ENCODE measurements at regions not wholly inside any gene's neighbourhood (a gene's known extent, or its start where the extent isn't known, plus 50 kb on each side); places are given as distances from the start of the nearest gene placed in this dataset.
"Not testable (repeated sequence)": the region's sequence is repeated elsewhere in the genome, so short reads cannot be mapped to it uniquely, and the experiment has no call there.

DNA sequence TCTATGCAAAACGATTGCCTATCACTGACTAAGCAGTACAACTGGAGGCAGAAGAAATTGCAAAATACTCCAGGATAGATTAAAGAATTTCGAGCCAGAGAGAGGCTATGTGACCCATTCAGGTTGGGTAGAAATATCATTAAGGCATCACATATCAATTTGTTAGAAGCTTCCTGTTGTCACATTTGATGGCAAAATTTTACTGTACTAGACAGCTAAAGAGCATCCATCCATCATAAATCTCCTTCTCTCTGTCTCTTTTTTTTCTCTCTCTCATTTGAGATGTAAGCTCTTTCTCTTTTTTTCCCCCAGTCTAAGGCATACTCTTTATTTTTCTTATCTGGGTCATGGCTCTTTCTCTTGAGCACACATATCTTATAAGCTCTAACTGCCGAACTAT is 155.7 kb downstream of the EVA1A start:
- Histone ChIP-seq H3K4me3 (no peak overlapping the region), H3K36me3 (no peaks in the 10 kb centered on the region), H3K9me3 (no peaks in the 10 kb centered on the region), H3K27me3 (no peaks in the 10 kb centered on the region)
- no peak for DNase-seq

DNA sequence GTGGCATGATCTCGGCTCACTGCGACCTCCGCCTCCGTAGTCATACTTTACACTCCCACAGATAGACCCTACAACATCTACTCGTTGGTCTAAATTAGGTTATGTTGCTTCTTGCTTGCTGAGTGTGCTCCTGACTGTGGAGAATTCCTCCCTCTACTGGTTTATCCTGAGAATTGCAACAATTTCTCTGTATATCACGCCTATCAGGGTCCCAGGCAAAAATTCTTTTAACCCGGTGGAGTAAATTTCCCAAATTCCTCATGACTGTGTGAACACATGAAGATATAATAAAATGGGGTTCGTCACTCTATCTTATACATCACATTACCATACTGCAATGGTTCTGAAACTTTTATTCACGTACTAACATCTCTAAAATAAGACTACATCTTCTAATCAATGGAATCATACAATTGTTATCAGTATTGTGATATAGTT is 156.7 kb downstream of the EVA1A start:
- H3K4me3 ChIP-seq: no peak overlapping the region
- no peak for DNase-seq
- no peaks in the 10 kb centered on the region for H3K36me3 ChIP-seq
- no peaks in the 10 kb centered on the region for H3K9me3 ChIP-seq
- H3K27me3 ChIP-seq: no peaks in the 10 kb centered on the region

- Histone ChIP-seq H3K27me3 (no peaks in the 10 kb centered on the region), H3K36me3 (no peaks in the 10 kb centered on the region), H3K4me3 (no peak overlapping the region), H3K9me3 (no peaks in the 10 kb centered on the region)
- no peak for DNase-seq
Measured at GRCh38 chr2:75396314-75396713, 164.4 kb downstream of the EVA1A start.

- peak; percentile 8 for DNase-seq
- not testable (repeated sequence) for H3K36me3 ChIP-seq, H3K27me3 ChIP-seq
Measured at GRCh38 chr2:75394764-75395163, 166.0 kb downstream of the EVA1A start.

GRCh38 chr2:75390169-75390568 is 170.6 kb downstream of the EVA1A start:
- Histone ChIP-seq H3K27me3 (no peaks in the 10 kb centered on the region), H3K4me3 (no peak overlapping the region), H3K36me3 (no peaks in the 10 kb centered on the region), H3K9me3 (peaks cover 3% of the 10 kb centered on the region; the same call in 1 of the 2 replicates)
- DNase-seq: no peak

More at GRCh38 chr2:75394764-75395163, 166.0 kb downstream of the EVA1A start:
- H3K4me3 ChIP-seq, H3K9me3 ChIP-seq: not testable (repeated sequence)

- Histone ChIP-seq H3K9me3 (peaks cover 3% of the 10 kb centered on the region; the same call in 1 of the 2 replicates), H3K27me3 (no peaks in the 10 kb centered on the region), H3K4me3 (no peak overlapping the region), H3K36me3 (no peaks in the 10 kb centered on the region)
- no peak for DNase-seq
Measured at GRCh38 chr2:75389271-75389670, 171.5 kb downstream of the EVA1A start.

DNA sequence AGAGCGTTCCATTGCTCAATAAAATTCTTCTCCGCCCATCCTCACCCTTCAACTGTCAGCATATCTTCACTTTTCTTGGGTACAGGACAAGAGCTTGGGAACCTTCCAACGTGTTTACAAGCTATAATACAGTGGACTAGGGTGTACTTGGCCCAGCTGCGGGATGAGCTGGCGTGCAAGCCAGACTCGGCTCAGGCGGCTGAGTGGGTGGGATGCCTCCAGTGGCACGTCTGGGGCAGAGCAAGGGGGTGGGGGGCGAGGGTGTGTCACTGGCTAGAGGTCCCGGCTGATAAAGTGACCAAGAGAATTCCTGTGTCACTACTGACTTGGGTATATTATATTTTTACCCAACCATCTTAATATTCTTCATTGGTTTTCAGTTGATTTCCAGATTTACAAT is 179.7 kb downstream of the EVA1A start:
- peak; percentile 79 for DNase-seq
- no peak overlapping the region for H3K4me3 ChIP-seq
- H3K9me3 ChIP-seq: peaks cover 3% of the 10 kb centered on the region; the same call in 1 of the 2 replicates
- no peaks in the 10 kb centered on the region for H3K36me3 ChIP-seq
- H3K27me3 ChIP-seq: no peaks in the 10 kb centered on the region

DNA sequence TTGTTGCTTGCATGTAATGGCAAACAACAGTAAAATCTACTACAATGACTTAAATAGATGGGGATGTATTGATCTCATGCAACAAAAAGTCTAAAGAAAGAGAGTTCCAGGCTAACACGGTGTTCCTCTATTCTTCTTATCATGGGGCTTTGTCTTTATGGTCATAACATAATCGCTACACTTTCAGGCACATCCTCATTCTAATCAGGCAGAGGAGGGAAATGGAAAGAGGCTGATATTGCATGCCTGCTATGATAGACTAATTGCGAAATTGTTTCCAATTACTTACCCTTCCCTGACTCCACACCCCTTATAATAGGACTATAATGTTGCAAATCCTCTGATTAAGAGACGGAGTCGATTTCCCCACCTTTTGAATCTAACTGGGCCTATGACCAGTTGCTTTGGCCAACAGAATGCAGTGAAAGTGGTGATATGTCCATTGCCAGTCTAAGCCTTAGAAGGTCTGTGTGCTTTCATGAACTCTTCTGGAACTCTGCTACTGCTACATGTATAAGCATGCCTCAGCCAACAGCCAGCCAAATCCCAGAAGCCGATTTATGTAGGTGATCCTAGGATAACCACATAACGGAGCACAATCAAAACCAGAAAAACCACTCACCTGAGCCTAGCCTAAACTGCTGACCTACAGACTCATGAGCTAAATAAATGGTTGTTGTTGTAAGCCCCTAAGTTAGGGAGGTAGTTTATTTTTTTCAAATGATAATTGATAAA is 180.3 kb upstream of the TACR1 start:
- H3K36me3 ChIP-seq: no peaks in the 10 kb centered on the region
- H3K27me3 ChIP-seq: no peaks in the 10 kb centered on the region
- no peaks in the 10 kb centered on the region for H3K9me3 ChIP-seq
- H3K4me3 ChIP-seq: no peak overlapping the region
- DNase-seq: no peak

DNA sequence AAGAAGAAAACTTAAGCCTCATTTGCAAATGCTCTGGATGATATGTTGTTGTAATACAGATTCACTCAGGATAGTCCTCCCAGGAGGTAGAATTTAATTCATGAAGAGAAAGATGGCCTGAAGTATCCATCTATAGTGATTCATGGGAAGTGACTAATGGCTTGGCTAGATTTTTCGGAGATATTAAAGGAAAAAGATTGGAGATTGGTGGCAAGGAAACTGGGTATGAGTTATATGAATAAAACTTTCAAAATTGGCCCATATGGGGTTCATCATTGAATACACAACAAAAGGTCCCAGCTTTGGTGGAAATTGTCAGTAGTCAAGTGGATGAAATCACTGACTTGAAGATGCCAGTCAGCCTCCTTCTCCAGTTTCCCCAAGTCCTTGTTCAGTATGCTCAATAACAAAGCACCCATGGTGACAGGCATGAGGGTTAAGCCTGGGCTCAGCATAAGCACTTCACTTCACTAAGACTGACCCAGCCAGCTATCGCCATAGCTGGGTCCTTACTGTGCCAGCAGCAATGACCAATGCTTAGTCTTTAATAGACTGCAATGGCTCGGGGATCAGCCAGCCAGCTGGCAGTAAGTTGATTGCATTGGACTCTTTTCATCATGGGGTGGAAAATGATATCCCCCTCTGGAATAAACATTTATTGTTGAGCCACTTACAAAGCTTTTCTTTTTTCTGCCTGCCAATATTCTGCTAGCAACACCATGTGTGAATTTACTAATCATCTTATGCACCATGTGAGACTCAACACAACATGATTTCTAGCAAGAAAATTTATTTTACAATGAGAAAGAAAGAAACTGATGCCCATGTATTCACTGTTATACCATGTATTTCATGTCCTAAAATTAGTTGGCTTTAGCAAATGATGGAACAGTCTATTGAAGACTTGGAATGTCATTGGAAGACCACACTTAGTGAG is 176.6 kb upstream of the TACR1 start:
- no peaks in the 10 kb centered on the region for H3K27me3 ChIP-seq
- peaks cover 8% of the 10 kb centered on the region; the same call in 1 of the 2 replicates for H3K9me3 ChIP-seq
- no peaks in the 10 kb centered on the region for H3K36me3 ChIP-seq
- no peak overlapping the region for H3K4me3 ChIP-seq
- peak; percentile 77 for DNase-seq

DNA sequence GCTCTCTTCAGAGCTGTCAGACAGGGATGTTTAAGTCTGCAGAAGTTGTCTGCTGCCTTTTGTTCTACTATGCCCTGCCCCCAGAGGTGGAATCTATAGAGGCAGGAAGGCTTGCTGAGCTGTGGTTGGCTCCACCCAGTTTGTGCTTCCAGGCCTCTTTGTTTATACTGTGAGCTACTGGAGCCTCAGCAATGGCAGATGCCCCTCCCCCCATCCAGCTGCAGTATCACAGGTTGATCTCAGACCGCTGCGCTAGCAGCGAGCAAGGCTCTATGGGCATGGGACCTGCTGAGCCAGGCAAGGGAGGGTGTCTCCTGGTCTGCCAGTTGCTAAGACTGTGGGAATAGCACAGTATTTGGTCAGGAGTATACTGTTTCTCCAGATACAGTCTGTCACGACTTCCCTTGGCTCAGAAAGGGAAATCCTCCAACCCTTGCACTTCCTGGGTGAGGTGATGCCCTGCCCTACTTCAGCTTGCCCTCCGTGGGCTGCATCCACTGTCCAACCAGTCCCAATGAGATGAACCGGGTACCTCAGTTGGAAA is 175.2 kb upstream of the TACR1 start:
- DNase-seq: peak; percentile 15
- not testable (repeated sequence) for H3K4me3 ChIP-seq, H3K27me3 ChIP-seq, H3K9me3 ChIP-seq, H3K36me3 ChIP-seq

DNA sequence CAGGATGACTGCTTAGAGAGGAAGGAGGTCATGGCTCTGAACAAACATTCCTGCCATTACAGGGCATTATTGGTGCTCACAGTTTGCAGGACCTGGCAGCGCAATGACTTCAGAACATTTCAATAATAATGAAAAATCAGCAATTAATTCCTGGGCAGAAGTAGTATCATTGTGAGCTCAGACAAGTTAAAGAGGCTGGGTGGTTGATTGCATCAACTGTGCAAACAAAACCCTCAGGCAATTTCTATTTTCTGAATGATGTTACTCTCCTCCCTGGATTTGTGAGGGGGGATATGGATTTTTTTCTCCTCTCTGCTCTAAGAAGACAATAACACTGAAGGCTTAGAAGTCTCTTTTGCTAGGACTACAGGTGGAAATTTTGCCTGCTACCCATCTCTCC is 168.1 kb upstream of the TACR1 start:
- H3K9me3 ChIP-seq: peaks cover 7% of the 10 kb centered on the region; the same call in 1 of the 2 replicates
- DNase-seq: no peak
- no peaks in the 10 kb centered on the region for H3K27me3 ChIP-seq
- H3K36me3 ChIP-seq: no peaks in the 10 kb centered on the region
- no peak overlapping the region for H3K4me3 ChIP-seq

DNA sequence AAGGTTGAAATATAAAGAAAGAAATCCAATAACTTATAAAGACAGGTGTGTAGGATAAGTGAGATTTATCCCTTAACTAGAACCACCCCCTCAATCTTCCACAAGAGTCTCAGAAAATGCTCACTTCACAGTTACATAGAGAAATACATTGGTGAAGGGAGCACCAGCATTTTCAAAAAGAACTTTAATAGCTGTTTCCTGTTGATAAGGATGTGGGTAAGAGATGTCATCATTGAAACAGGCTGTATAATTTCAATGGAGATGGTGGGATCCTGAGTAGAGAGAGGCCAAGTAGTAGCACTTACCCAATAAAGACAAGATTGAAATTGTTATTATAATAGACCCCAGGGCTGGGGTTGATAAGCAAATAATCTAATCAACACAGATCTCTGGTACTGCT is 162.2 kb upstream of the TACR1 start:
- Histone ChIP-seq H3K9me3 (peaks cover 4% of the 10 kb centered on the region; the same call in 1 of the 2 replicates), H3K36me3 (no peaks in the 10 kb centered on the region), H3K4me3 (no peak overlapping the region), H3K27me3 (no peaks in the 10 kb centered on the region)
- no peak for DNase-seq

DNA sequence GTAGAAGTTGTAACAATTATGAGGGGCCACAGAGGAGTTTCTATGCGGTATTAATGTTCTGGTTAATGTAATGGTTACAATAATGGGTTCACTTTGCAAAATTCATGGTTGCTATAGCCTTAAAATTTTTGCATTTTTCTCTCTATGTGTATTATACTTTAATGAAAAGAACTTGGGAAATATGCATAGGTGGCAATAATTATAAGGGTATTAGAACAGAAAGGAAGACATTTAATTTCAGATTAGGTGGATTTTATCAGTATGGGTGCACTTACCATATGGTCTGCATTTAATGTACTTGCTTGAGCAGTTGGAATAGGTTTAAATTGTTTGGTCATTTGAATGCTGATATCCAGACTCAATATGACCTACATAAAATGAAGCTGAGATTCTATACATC is 161.6 kb upstream of the TACR1 start:
- H3K4me3 ChIP-seq: no peak overlapping the region
- H3K9me3 ChIP-seq: peaks cover under 1% of the 10 kb centered on the region; the same call in 1 of the 2 replicates
- DNase-seq: no peak

DNA sequence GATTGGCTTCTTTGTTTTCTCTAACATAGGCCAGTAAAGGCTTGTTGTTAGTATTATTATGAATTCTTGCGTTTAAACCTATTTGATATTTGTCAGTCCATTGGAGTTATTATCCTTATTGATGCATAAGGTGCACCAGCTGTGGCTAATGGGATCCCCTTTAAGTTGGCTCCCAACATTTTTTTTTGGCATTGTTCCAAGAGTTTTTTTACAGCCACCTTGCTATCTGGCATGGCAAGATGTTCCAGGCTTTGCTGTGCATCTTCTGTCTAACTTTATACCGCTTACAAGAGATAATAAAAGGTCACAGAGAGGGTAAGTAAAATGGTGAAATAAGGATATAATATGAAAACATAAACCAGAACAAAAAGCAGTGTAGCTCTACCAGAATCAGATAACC is 157.5 kb upstream of the TACR1 start:
- no peaks in the 10 kb centered on the region for H3K36me3 ChIP-seq
- no peaks in the 10 kb centered on the region for H3K9me3 ChIP-seq
- H3K27me3 ChIP-seq: no peaks in the 10 kb centered on the region
- DNase-seq: no peak
- no peak overlapping the region for H3K4me3 ChIP-seq

More for the DNA sequence above, 161.6 kb upstream of the TACR1 start:
- H3K36me3 ChIP-seq: no peaks in the 10 kb centered on the region
- no peaks in the 10 kb centered on the region for H3K27me3 ChIP-seq

DNA sequence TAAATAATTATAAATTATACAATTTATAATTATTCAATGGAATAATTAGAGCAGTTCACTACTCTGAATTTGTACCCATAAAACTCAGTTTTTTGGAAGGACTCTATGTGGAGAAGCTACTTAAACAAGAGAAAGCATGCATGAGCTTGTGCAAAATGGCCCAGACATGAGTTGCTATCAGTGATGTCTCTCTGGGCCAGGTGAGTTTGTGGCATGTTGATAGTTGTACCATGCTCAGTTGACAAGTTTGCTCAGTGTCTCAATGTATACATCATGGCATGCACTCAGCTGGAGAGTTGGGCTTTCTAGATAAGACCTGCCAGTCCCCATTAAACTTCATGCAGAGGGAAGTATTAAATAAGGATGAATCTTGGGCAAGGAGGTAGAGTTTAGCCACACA is 153.8 kb upstream of the TACR1 start:
- no peak overlapping the region for H3K4me3 ChIP-seq
- H3K9me3 ChIP-seq: no peaks in the 10 kb centered on the region
- DNase-seq: no peak
- H3K36me3 ChIP-seq: no peaks in the 10 kb centered on the region
- no peaks in the 10 kb centered on the region for H3K27me3 ChIP-seq

GRCh38 chr2:75348307-75348706 is 149.0 kb upstream of the TACR1 start:
- DNase-seq: no peak
- Histone ChIP-seq H3K36me3 (no peaks in the 10 kb centered on the region), H3K4me3 (no peak overlapping the region), H3K9me3 (no peaks in the 10 kb centered on the region), H3K27me3 (no peaks in the 10 kb centered on the region)

- no peak for DNase-seq
- no peaks in the 10 kb centered on the region for H3K9me3 ChIP-seq
- H3K4me3 ChIP-seq: no peak overlapping the region
- no peaks in the 10 kb centered on the region for H3K36me3 ChIP-seq
- no peaks in the 10 kb centered on the region for H3K27me3 ChIP-seq
Measured at GRCh38 chr2:75344146-75344545, 144.8 kb upstream of the TACR1 start.

Measured in MG63 (cell line).